Activated CD4-positive, alpha-beta T cell treated with anti-CD3 and anti-CD28 coated beads, Interleukin-2, amount 50 U/mL, for 1 hour (primary cell): ENCODE measurements at regions not wholly inside any gene's neighbourhood (a gene's known extent, or its start where the extent isn't known, plus 50 kb on each side); places are given as distances from the start of the nearest gene placed in this dataset.

Experiments
- DNase-seq: peaks from one replicate; pipeline ENCODE4 v3.0.0-alpha.2; 2020

DNA sequence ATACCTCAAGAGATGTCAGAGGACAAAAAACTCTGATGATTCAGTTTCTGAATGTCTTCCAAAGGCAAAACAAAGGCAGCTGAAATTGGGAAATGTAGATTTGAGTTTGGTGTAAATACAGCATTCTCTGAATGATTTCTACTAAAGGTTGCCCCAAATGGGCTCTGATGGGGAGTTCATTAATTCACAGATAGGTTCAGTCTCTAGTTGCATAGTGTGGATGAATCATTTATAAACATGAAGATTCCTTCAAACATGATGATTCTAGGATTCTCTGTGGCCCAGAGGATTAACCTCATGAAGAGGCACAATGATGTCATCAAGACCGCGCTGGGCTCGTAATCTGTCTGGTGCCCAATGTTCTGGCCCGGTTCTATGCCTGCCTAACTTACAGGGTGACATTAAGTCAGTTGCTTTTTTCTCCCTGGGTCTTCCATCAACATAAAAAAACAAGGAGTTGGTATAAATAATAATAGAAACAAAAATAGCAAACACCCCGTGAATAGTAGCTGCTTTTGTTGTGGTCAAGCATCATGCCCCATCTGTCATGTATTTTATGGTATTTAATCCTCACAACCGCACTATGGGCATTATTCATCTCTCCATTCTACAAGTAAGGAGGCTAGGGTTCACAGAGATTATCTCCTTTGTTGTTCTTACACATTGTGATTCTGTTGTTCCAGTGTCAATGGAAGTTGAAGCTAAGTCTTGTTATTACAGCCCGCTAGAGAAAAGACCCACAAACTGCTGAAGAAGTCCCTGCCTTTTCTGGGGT, 509.6 kb upstream of the USP24 start:
- no peak for DNase-seq

DNA sequence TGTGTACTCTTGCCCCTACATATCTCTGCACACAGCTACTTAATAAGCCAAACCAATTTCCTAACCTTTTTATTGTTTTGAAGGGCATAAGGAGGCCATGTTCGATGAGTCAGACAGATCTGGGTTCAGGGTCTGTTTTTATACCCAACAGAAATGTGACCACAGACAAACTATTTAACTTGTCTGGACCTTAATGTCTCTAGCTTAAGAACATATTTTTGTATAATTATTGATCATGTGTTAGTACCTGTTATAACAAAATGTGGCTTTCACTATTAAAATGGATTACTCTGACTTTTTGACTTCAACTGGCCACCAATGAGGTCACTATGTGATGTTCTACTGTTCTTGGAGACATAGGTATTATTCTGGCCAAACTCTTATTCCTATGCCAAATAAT, 507.8 kb upstream of the USP24 start:
- no peak for DNase-seq

GRCh38 chr1:55720261-55720660, 505.1 kb upstream of the USP24 start:
- no peak for DNase-seq

GRCh38 chr1:55718758-55719671, 503.9 kb upstream of the USP24 start:
- no peak for DNase-seq

- no peak for DNase-seq
These were observed 501.9 kb upstream of the USP24 start for GRCh38 chr1:55717111-55717510.

GRCh38 chr1:55716610-55717009, 501.4 kb upstream of the USP24 start:
- DNase-seq = no peak

DNA sequence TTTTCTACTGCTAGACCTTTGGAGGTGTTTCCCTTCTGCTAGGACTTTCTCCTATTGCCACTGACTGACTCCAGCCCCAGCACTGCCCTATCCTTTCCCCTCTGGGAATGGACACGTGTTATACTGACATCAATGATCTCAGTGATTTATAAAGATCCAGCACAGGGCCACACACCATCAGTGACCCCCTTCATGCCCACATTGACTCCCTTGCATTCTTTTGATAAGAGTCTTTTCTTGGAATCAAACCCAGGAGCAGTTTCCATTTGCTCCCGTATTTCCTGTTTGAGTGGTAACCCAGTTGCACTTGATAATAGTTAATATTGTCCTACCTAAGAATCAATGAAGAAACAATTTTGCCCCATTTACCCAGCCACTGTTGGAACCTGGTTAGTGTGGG, 501.0 kb upstream of the USP24 start:
- DNase-seq = no peak

DNA sequence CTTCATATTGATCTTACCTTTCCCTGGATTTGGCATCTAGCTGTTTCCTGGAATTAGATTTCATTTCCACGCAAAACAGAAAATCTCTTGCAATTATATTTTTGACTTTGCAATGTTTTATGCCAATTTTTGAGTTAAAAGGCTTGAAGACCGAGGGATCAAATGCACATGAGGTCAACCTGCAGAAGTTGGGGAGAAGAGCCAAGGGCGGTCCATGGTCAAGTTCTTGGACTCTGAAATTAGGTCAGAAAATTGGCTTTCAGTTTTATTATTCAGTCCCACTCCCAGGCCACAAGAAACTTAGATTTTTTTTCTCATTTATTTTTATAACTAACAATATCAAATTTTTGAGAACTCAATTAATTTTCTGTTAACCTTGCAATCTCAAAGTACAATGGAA, 499.1 kb upstream of the USP24 start:
- no peak for DNase-seq

DNA sequence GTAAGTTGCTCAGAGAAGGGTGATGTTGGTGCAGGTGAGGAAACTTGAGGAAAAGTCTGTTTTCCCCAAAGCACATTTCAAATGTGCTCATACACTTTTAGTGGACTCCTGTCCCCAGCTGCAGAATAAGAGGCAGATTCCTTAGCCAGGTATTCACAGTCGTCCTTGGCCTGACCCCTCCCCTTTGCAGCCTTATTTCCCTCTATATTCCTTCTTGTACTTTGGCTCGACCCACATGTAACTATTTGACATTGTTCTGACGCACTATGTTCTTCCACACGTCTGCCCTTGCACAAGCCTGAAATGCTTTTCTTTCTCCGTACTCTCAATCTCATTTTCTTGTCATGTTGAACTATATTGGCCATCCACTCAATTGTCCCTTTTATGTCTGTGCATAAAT, 498.4 kb upstream of the USP24 start:
- DNase-seq = no peak

- no peak for DNase-seq
These were observed 497.0 kb upstream of the USP24 start for GRCh38 chr1:55712148-55712547.

DNA sequence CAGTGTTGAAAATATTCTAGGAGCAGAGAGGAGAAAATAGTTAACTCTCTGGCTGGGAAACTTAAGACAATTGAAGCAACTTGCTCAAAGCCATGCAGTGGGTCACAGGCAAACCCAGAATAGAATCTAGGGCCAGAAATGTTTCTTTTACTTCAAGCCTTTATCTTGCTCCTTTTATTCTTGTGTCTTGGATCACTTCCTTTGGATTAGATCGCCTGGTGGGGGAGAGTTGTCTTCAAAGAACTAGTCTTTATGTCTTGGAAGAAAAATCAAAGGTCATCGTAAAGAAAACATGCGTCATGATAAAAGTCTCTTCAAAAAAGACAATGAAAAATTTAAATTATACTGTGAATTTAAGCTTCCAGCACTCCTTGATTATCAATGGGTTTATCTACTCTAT, 493.6 kb upstream of the USP24 start:
- no peak for DNase-seq

DNA sequence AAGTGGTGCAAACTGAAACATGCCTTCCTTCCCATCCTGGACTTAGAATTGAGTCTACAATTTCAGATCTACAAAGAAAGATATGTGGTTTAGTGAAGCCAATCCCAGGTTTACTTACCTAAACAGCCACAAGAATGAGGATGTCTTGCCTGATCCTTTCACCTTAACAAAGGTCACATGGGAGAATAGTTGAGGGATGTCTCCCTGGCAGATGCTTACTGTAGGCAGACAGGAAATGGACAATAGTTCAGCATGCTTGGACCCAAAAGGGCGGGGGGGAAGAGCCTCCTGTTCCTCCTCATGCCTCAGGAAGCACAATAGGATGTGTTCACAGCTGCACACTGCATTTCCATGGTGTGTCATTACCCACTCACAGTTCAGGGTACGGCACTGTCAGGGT, 492.7 kb upstream of the USP24 start:
- no peak for DNase-seq

DNA sequence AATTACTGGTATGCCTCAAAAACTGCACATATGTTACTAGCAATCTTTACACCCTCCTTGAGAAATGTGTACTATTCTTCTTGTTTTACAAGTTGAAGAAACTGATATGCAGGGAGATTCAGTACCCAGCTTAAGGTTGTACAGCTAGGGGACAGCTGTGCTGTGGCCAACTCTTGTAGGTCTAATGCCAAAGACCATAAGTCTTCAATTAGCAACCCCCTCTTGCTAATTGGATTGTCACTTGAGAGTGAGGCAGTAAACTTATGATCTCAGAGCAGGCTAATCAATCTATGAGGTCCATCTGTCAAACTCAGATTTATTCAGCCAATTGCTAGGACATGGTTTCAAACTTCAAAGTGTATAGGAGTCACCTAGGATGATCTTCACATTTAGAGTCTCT, 492.0 kb upstream of the USP24 start:
- no peak for DNase-seq

GRCh38 chr1:55706397-55706796, 491.2 kb upstream of the USP24 start:
- DNase-seq = no peak

- no peak for DNase-seq
These were observed 488.7 kb upstream of the USP24 start for GRCh38 chr1:55703726-55704363.

DNA sequence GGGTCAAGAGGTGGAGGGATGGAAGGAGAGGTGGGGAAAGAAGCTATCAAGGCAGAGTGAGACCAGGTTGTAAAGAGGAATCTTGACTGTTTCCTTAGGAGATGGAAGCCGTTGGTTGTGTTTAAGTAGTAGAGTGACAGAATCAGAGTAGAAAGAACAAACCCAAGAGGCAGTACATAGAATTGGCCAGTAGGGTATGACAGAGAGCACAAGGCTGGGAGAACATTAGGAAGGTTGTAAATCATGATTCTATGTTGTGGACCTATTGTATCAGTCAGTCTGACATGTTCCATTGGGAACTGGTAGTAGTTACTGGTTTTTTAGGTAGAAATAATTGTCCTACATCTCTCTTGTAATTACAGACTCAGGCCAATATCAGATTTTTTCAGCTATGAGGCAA, 486.9 kb upstream of the USP24 start:
- DNase-seq = no peak

DNA sequence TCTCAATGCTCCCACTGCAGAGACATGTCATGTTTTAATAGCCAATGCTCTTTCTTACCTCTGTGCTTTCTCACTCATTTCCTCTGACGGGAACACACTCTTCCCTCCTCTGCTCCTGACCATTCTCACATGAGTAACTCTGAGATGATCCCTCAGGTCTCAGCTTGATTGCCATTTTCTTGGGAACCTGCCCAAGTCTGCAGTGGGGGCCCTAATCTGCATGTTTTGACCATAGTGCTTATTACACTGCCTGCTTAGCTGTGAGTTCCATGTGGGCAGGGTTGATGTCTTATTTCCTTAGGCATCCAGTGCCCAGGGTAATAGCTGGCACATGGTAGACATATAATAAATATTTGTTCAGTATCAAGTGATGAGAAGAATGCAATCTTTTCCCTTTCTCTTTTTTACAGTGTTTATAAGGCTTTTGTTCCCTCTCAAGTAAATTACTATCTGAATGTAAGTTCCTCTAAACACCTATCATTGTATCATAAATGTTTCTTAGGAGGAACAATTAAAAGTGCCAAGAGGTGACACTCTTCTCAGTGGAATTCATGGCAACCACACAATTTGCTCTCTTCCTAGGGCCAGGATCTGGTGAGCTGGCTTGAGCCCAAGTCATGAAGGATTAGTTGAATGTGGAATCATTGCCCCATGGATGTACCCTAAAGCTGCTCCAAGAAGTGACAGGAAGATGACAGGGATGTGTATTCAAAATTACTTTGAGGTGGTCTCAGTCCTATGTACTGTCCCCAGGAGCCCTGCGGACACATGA, 485.4 kb upstream of the USP24 start:
- DNase-seq = no peak

GRCh38 chr1:55699228-55699627, 484.1 kb upstream of the USP24 start:
- DNase-seq = no peak

GRCh38 chr1:55697997-55698535, 482.9 kb upstream of the USP24 start:
- no peak for DNase-seq

DNA sequence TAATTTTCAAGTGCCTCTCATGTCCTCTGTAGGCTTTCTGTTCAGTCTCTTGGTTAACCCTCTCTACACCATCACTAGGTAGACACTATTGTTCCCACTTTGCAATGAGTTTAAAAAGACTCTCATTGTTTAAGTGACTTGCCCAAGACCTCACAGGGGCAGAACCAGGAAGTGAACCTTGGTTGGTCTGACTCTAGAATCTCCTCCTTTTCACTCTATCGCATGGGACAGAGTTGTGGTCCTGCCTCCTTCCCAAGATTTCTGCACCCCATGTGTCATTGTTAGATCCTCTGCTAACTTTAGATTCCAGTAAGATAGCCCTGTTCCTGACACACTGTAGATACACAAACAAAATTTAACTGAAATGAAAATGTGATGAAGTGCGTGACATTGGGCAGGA, 481.7 kb upstream of the USP24 start:
- no peak for DNase-seq

DNA sequence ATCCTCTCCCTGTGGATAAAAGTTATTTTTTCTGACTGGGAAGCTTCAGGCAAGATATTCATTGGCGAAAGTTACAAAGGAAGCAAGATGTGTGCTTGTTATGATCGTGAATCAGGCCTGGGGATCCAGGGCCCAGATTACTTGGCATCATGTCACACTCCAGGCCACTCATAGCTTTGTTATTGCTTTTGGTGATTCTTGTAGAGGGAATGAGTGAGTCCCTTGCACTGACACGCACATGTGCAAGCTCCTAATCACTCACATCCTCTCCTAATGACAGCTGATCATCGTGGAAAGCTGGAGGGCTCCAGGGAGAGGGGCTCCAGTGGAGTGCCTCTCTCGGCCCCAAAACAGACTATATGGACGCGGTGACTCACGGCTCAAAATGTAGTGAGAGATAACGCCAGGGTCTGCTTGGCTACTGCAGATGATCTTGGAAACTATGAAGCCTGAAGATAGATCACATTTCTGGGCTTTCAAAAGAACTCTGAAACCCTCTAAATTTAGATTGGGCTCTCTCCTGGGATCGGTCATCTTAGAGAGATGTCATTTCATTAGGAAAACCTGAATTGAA, 481.1 kb upstream of the USP24 start:
- DNase-seq = no peak

DNA sequence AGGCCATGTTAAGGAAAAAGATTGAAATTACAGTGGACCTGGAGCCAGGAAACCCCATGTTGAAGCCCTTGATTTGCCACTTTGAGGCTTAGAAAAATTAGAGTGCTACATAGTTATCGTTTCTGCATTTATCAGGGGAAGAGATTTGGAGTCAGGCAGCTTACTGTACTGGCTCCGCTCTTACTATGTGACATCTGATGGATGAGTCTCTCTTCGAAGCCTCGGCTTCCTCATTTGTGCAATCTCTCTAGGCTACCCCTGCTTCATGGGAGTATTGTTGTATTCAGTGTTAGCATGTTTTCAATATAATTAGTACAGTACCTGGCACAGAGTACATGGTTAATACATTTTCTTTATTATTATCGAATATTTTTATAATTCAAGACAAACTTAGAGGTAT, 480.4 kb upstream of the USP24 start:
- no peak for DNase-seq
